ENCODE measurements at regions not wholly inside any gene's neighbourhood (a gene's known extent, or its start where the extent isn't known, plus 50 kb on each side); places are given as distances from the start of the nearest gene placed in this dataset.

- TF ChIP-seq CTCF (IDR thresholded peaks at IDR 0.05): no peak
Observed at GRCh38 chr17:5699814-5700213, 115.5 kb upstream of the NLRP1 start.

GRCh38 chr17:5700745-5701144, 116.4 kb upstream of the NLRP1 start:
- Mint-ChIP-seq H3K36me3 (ENCODE audit: low read depth) (no peaks in the 10 kb centered on the region), H3K4me1 (no peaks in the 10 kb centered on the region), H3K4me3 (no peak overlapping the region), H3K9me3 (peaks cover 7% of the 10 kb centered on the region), H3K27ac (no peak overlapping the region), H3K27me3 (peaks cover 27% of the 10 kb centered on the region)
- intact Hi-C loops (cut with micrococcal nuclease): no loop called here
- ChIA-PET CTCF (no interaction called here), POLR2A (no interaction called here)
- no peak for ATAC-seq (ENCODE audit: low read depth)
- no peak for TF ChIP-seq CTCF (IDR thresholded peaks at IDR 0.05)
- no peak for DNase-seq

More at GRCh38 chr17:5699814-5700213, 115.5 kb upstream of the NLRP1 start:
- Mint-ChIP-seq H3K36me3 (ENCODE audit: low read depth) (no peaks in the 10 kb centered on the region), H3K27me3 (peaks cover 24% of the 10 kb centered on the region), H3K4me3 (no peak overlapping the region), H3K4me1 (no peaks in the 10 kb centered on the region), H3K9me3 (peaks cover 7% of the 10 kb centered on the region), H3K27ac (no peak overlapping the region)
- ChIA-PET POLR2A (no interaction called here), CTCF (no interaction called here)
- intact Hi-C loops (cut with micrococcal nuclease): no loop called here
- no peak for DNase-seq
- no peak for ATAC-seq (ENCODE audit: low read depth)

- no peak for ATAC-seq (ENCODE audit: low read depth)
- H3K9me3 Mint-ChIP-seq: peaks cover 7% of the 10 kb centered on the region
- no peaks in the 10 kb centered on the region for H3K4me1 Mint-ChIP-seq
- no peak for TF ChIP-seq CTCF (IDR thresholded peaks at IDR 0.05)
- no peak overlapping the region for H3K27ac Mint-ChIP-seq
- no peak overlapping the region for H3K4me3 Mint-ChIP-seq
- ChIA-PET CTCF (no interaction called here), POLR2A (no interaction called here)
- H3K36me3 Mint-ChIP-seq (ENCODE audit: low read depth): no peaks in the 10 kb centered on the region
- DNase-seq: no peak
- intact Hi-C loops (cut with micrococcal nuclease): no loop called here
- H3K27me3 Mint-ChIP-seq: peaks cover 27% of the 10 kb centered on the region
Observed at GRCh38 chr17:5701381-5701780, 117.1 kb upstream of the NLRP1 start.

GRCh38 chr17:5702951-5703510, 118.7 kb upstream of the NLRP1 start:
- no peak overlapping the region for H3K27ac Mint-ChIP-seq

GRCh38 chr17:5703736-5704135, 119.4 kb upstream of the NLRP1 start:
- no peak overlapping the region for H3K27ac Mint-ChIP-seq
- POLR2A ChIA-PET: no interaction called here
- DNase-seq (no peak), ATAC-seq (ENCODE audit: low read depth) (no peak)
- peaks cover 7% of the 10 kb centered on the region for H3K9me3 Mint-ChIP-seq
- peaks cover 25% of the 10 kb centered on the region for H3K27me3 Mint-ChIP-seq
- CTCF ChIA-PET: interaction anchor here (1.1 kb wide), 1 partner anchor 112 kb away, joined by 5 read pairs; no protein-coding TSS in a partner anchor
- intact Hi-C loops (cut with micrococcal nuclease): no loop called here
- H3K4me3 Mint-ChIP-seq: no peak overlapping the region
- no peak for TF ChIP-seq CTCF (IDR thresholded peaks at IDR 0.05)
- no peaks in the 10 kb centered on the region for H3K4me1 Mint-ChIP-seq
- no peaks in the 10 kb centered on the region for H3K36me3 Mint-ChIP-seq (ENCODE audit: low read depth)

More at GRCh38 chr17:5702951-5703510, 118.7 kb upstream of the NLRP1 start:
- DNase-seq: no peak
- POLR2A ChIA-PET: no interaction called here
- no peak for ATAC-seq (ENCODE audit: low read depth)
- CTCF ChIA-PET: interaction anchor here (1.1 kb wide), 1 partner anchor 111 kb away, joined by 5 read pairs; no protein-coding TSS in a partner anchor
- intact Hi-C loops (cut with micrococcal nuclease): no loop called here
- TF ChIP-seq CTCF (IDR thresholded peaks at IDR 0.05): no peak
- H3K36me3 Mint-ChIP-seq (ENCODE audit: low read depth): no peaks in the 10 kb centered on the region
- no peak overlapping the region for H3K4me3 Mint-ChIP-seq
- peaks cover 27% of the 10 kb centered on the region for H3K27me3 Mint-ChIP-seq
- H3K4me1 Mint-ChIP-seq: no peaks in the 10 kb centered on the region
- peaks cover 7% of the 10 kb centered on the region for H3K9me3 Mint-ChIP-seq
